H1 (cell line): ENCODE measurements at regions not wholly inside any gene's neighbourhood (a gene's known extent, or its start where the extent isn't known, plus 50 kb on each side); places are given as distances from the start of the nearest gene placed in this dataset.

Source experiments
- CTCF ChIA-PET: fragments of 300-600 bp; sonication (Branson Sonifier 250); formaldehyde crosslinking; loops from one replicate; lab custom pipeline; 2021; ENCODE audit not compliant: partially characterized antibody; lab: Charles Lee
- POLR2A ChIA-PET: fragments of 300-600 bp; sonication (Branson Sonifier 250); formaldehyde crosslinking; loops from one replicate; lab custom pipeline; 2021; ENCODE audit warnings: inconsistent platforms; ENCODE audit not compliant: partially characterized antibody; lab: Charles Lee
- DNase-seq, 2 experiments: peaks; one replicate each; pipeline versions ENCODE4 v3.0.0 to v3.0.0-alpha.2; 2010 to 2022; ENCODE audit warnings: low spot score in 2 of 2, low read depth in 1 of 2, mixed read lengths in 1 of 2
- FAIRE-seq: peaks from 2 replicates; lab custom pipeline; 2011; peaks lifted over from hg19 to GRCh38; lab: Jason Lieb, UNC
- H2AFZ ChIP-seq: 2 replicates; pipeline ENCODE4 v1.8.1; 2012; ENCODE audit warnings: low read length, inconsistent platforms
- H2AK5ac ChIP-seq: 2 replicates; pipeline ENCODE4 v1.6.1; 2013; ENCODE audit warnings: low read depth, low read length
- H2BK120ac ChIP-seq: replicated peaks from 2 replicates; pipeline ENCODE3; 2013; ENCODE audit warnings: low read depth, low read length, inconsistent platforms
- H2BK12ac ChIP-seq: 2 replicates; pipeline ENCODE4 v1.6.1; 2013; ENCODE audit warnings: low read depth, low read length
- H2BK15ac ChIP-seq: 2 replicates; pipeline ENCODE4 v1.6.1; 2013; ENCODE audit warnings: low read length
- H2BK20ac ChIP-seq: 2 replicates; pipeline ENCODE4 v1.6.1; 2013; ENCODE audit warnings: low read length
- H2BK5ac ChIP-seq: 2 replicates; pipeline ENCODE4 v1.6.1; 2013; ENCODE audit warnings: low read depth, low read length
- H3K14ac ChIP-seq: 2 replicates; pipeline ENCODE4 v1.6.1; 2013; ENCODE audit warnings: inconsistent platforms; ENCODE audit not compliant: insufficient read length
- H3K18ac ChIP-seq: 2 replicates; pipeline ENCODE4 v1.6.1; 2013; ENCODE audit warnings: low read length; ENCODE audit errors: extremely low read depth
- H3K23ac ChIP-seq: 2 replicates; pipeline ENCODE4 v1.6.1; 2013; ENCODE audit warnings: inconsistent platforms; ENCODE audit not compliant: insufficient read length
- H3K23me2 ChIP-seq: 2 replicates; pipeline ENCODE4 v1.6.1; 2013; ENCODE audit warnings: low read depth, low read length
- H3K27ac ChIP-seq: 2 replicates; pipeline ENCODE4 v1.6.1; 2011; ENCODE audit warnings: low read depth, low read length, inconsistent platforms
- H3K27me3 ChIP-seq, 4 experiments: replicated peaks in 1 of 4; 1 replicate in 1 of 4; 2 replicates in 3 of 4; pipeline versions ENCODE4 v1.6.1 to v1.8.1; 2011 to 2013; ENCODE audit warnings: low read length in 3 of 4, mild to moderate bottlenecking in 3 of 4, inconsistent platforms in 2 of 4, mixed read lengths in 2 of 4, moderate library complexity in 1 of 4; ENCODE audit not compliant: control insufficient read depth in 3 of 4, insufficient read depth in 3 of 4; ENCODE audit errors: extremely low read depth in 1 of 4
- H3K36me3 ChIP-seq, 4 experiments: 2 replicates each; pipeline versions ENCODE4 v1.6.1 to v1.8.1; 2011 to 2013; ENCODE audit warnings: mild to moderate bottlenecking in 4 of 4, low read length in 3 of 4, moderate library complexity in 2 of 4, control low read depth in 1 of 4, inconsistent platforms in 1 of 4; ENCODE audit not compliant: insufficient read depth in 4 of 4, control insufficient read depth in 2 of 4
- H3K4ac ChIP-seq: replicated peaks from 2 replicates; pipeline ENCODE3; 2013; ENCODE audit warnings: low read length, low read depth, mixed read lengths, inconsistent platforms; ENCODE audit not compliant: insufficient read length
- H3K4me1 ChIP-seq, 4 experiments: replicated peaks in 1 of 4; 1 replicate in 1 of 4; 2 replicates in 3 of 4; pipeline versions ENCODE4 v1.6.1 to v1.8.1; 2011 to 2013; ENCODE audit warnings: low read length in 3 of 4, inconsistent platforms in 2 of 4, mixed read lengths in 1 of 4; ENCODE audit not compliant: insufficient read depth in 4 of 4, control insufficient read depth in 3 of 4
- H3K4me2 ChIP-seq, 2 experiments: 2 replicates each; pipeline versions ENCODE4 v1.6.1 to v1.8.1; 2011 to 2013; ENCODE audit warnings: low read depth in 2 of 2, low read length in 2 of 2, control low read depth in 1 of 2, inconsistent platforms in 1 of 2, mild to moderate bottlenecking in 1 of 2; ENCODE audit not compliant: insufficient read depth in 1 of 2
- H3K4me3 ChIP-seq, 4 experiments: fragments of 200-600, 300-600 bp in 1 of 4; sonication (generic), shearing (Covaris generic), sonication (Bioruptor Twin) in 1 of 4; 2 replicates each; pipeline versions ENCODE4 v1.5.1 to v1.8.1; 2011 to 2016; ENCODE audit warnings: low read length in 4 of 4, low read depth in 3 of 4, control low read depth in 2 of 4, inconsistent platforms in 2 of 4, mild to moderate bottlenecking in 2 of 4, mixed read lengths in 1 of 4, moderate library complexity in 1 of 4; ENCODE audit not compliant: insufficient read depth in 2 of 4; ENCODE audit errors: extremely low read depth in 1 of 4
- H3K56ac ChIP-seq: replicated peaks from 2 replicates; pipeline ENCODE3; 2013; ENCODE audit warnings: low read depth, mild to moderate bottlenecking, mixed read lengths, low read length, inconsistent platforms; ENCODE audit not compliant: insufficient read length
- H3K79me1 ChIP-seq: 2 replicates; pipeline ENCODE4 v1.6.1; 2013; ENCODE audit warnings: low read depth, low read length, control low read depth
- H3K79me2 ChIP-seq, 2 experiments: 2 replicates each; pipeline versions ENCODE4 v1.6.1 to v1.8.1; 2012 to 2013; ENCODE audit warnings: low read length in 2 of 2, mild to moderate bottlenecking in 2 of 2, inconsistent platforms in 1 of 2; ENCODE audit not compliant: insufficient read depth in 2 of 2, control insufficient read depth in 1 of 2
- H3K9ac ChIP-seq, 4 experiments: replicated peaks in 1 of 4; 1 replicate in 1 of 4; 2 replicates in 3 of 4; pipeline versions ENCODE4 v1.6.1 to v1.8.1; 2011 to 2013; ENCODE audit warnings: low read depth in 3 of 4, low read length in 3 of 4, control low read depth in 2 of 4, mild to moderate bottlenecking in 2 of 4, moderate library complexity in 2 of 4, inconsistent platforms in 1 of 4; ENCODE audit errors: extremely low read depth in 1 of 4
- H3K9me3 ChIP-seq, 2 experiments: 2 replicates each; pipeline versions ENCODE4 v1.6.1 to v1.8.1; 2012 to 2013; ENCODE audit warnings: mild to moderate bottlenecking in 2 of 2, moderate library complexity in 2 of 2, control low read depth in 1 of 2, inconsistent platforms in 1 of 2, low read depth in 1 of 2, low read length in 1 of 2, mixed read lengths in 1 of 2; ENCODE audit not compliant: insufficient read depth in 2 of 2
- H4K20me1 ChIP-seq, 2 experiments: replicated peaks in 1 of 2; 2 replicates each; pipeline versions ENCODE3 to v1.8.1; 2011 to 2013; ENCODE audit warnings: inconsistent platforms in 2 of 2, low read length in 2 of 2, mild to moderate bottlenecking in 1 of 2; ENCODE audit not compliant: insufficient read depth in 2 of 2, control insufficient read depth in 1 of 2
- H4K5ac ChIP-seq: 2 replicates; pipeline ENCODE4 v1.6.1; 2013; ENCODE audit warnings: low read length, low read depth, mixed read lengths, inconsistent platforms; ENCODE audit not compliant: insufficient read length
- H4K8ac ChIP-seq: 2 replicates; pipeline ENCODE4 v1.8.0; 2013; ENCODE audit warnings: mild to moderate bottlenecking, moderate library complexity, low read length, inconsistent platforms; ENCODE audit not compliant: insufficient read depth; ENCODE audit errors: extremely low read depth
- H4K91ac ChIP-seq: replicated peaks from 2 replicates; pipeline ENCODE3; 2013; ENCODE audit warnings: low read length, mixed read lengths, inconsistent platforms; ENCODE audit not compliant: insufficient read length
- NANOG ChIP-seq: IDR thresholded peaks from 2 replicates; pipeline ENCODE4 v1.6.1; 2011; ENCODE audit warnings: low read length, low read depth, mild to moderate bottlenecking, inconsistent platforms; ENCODE audit not compliant: insufficient read depth, poor library complexity, severe bottlenecking
- RBBP5 ChIP-seq: IDR thresholded peaks from 2 replicates; pipeline ENCODE4 v1.7.1; 2012; ENCODE audit warnings: low read depth, mild to moderate bottlenecking, inconsistent platforms, low read length, moderate library complexity, borderline replicate concordance
- SIRT6 ChIP-seq: IDR thresholded peaks from one replicate; pipeline ENCODE4 v1.7.1; 2012; ENCODE audit warnings: low read length, inconsistent platforms
- SP4 ChIP-seq: IDR thresholded peaks from 2 replicates; pipeline ENCODE4 v1.6.1; 2012; ENCODE audit warnings: low read length, inconsistent platforms
- YY1 ChIP-seq: IDR thresholded peaks from 2 replicates; pipeline ENCODE4 v1.6.1; 2011; ENCODE audit warnings: low read depth, mild to moderate bottlenecking, low read length
- WGBS, 2 experiments: shearing (Covaris generic) in 1 of 2; methylation state at CpG; one replicate each; pipeline versions ENCODE4 v1.1.6 to v1.1.7; 2013 to 2015; ENCODE audit warnings: low lambda C conversion rate in 2 of 2, mixed read lengths in 2 of 2, inconsistent platforms in 1 of 2, low coverage in 1 of 2, missing lambda C conversion rate in 1 of 2; ENCODE audit not compliant: insufficient replicate concordance in 2 of 2, insufficient coverage in 1 of 2, insufficient read length in 1 of 2; ENCODE audit errors: extremely low coverage in 1 of 2, missing lambda C conversion rate in 1 of 2; 5-methylcytosine and 5-hydroxymethylcytosine counted together

GRCh38 chr12:42728770-42729534, 139.4 kb upstream of the PRICKLE1 start:
- POLR2A ChIA-PET, result no interaction called here
- Histone ChIP-seq H3K79me1 (no peaks in the 10 kb centered on the region), H3K36me3 (peaks cover 0 to 5% (median 0%) of the 10 kb centered on the region in 4 experiments; a peak in 1 of 8 replicates), H2AFZ (no peak overlapping the region), H3K4me2 (no peak overlapping the region), H3K27me3 (peaks cover 0 to 2% (median 0%) of the 10 kb centered on the region in 4 experiments; a peak in 1 of 7 replicates), H3K79me2 (no peaks in the 10 kb centered on the region), H3K4me1 (no peaks in the 10 kb centered on the region), H4K5ac (no peak overlapping the region), H3K23me2 (no peaks in the 10 kb centered on the region), H3K4me3 (no peak overlapping the region), H2BK20ac (no peak overlapping the region), H3K23ac (no peak overlapping the region), H2BK120ac (no peak overlapping the region), H2BK12ac (no peak overlapping the region), H2BK5ac (no peak overlapping the region), H3K9ac (no peak overlapping the region), H2AK5ac (no peak overlapping the region), H3K9me3 (peaks cover 19 to 21% of the 10 kb centered on the region in 2 experiments), H4K8ac (no peak overlapping the region), H3K14ac (no peak overlapping the region), H3K4ac (no peak overlapping the region), H3K56ac (no peak overlapping the region), H3K27ac (no peak overlapping the region), H4K20me1 (no peaks in the 10 kb centered on the region), H2BK15ac (no peak overlapping the region), H4K91ac (no peak overlapping the region), H3K18ac (no peak overlapping the region)
- FAIRE-seq (no peak), DNase-seq (no peak)
- TF ChIP-seq YY1 (no peak), NANOG (no peak), SP4 (no peak), RBBP5 (no peak), SIRT6 (no peak)
- 88% methylated on average over 8 of the region's 9 CpGs; no CpG with 5 or more reads in 1 of the 2 experiments for WGBS, 2 experiments
- CTCF ChIA-PET, result no interaction called here
